K562 (cell line): ENCODE measurements at regions not wholly inside any gene's neighbourhood (a gene's known extent, or its start where the extent isn't known, plus 50 kb on each side); places are given as distances from the start of the nearest gene placed in this dataset.

Experiments used
- ARNT ChIP-seq, 2 experiments: fragments of 450-650 bp; IDR thresholded peaks; 2 replicates each; pipeline ENCODE4 v1.6.1; 2016; ENCODE audit warnings: mild to moderate bottlenecking in 1 of 2
- BCLAF1 ChIP-seq, 2 experiments: fragments of 450-650 bp in 1 of 2; IDR thresholded peaks; 2 replicates each; pipeline ENCODE4 v1.6.1; 2011 to 2017; ENCODE audit warnings: low read depth in 2 of 2, antibody characterized with exemption in 1 of 2, borderline replicate concordance in 1 of 2, low read length in 1 of 2, mild to moderate bottlenecking in 1 of 2, mixed read lengths in 1 of 2; ENCODE audit not compliant: control insufficient read depth in 1 of 2
- BCOR ChIP-seq: fragments of 450-650 bp; IDR thresholded peaks from 2 replicates; pipeline ENCODE4 v1.6.1; 2016
- HOMEZ ChIP-seq: fragments of 250-450 bp; sonication (Bioruptor Pico); IDR thresholded peaks from 2 replicates; pipeline ENCODE4 v1.4.0; 2020; ENCODE audit warnings: mild to moderate bottlenecking, moderate library complexity
- MBD2 ChIP-seq: sonication (generic); IDR thresholded peaks from 2 replicates; pipeline ENCODE4 v1.6.1; 2016; ENCODE audit warnings: low read depth, borderline replicate concordance
- MCM7 ChIP-seq, 2 experiments: fragments of 450-650 bp; IDR thresholded peaks; 2 replicates each; pipeline ENCODE4 v1.6.1; 2016 to 2018
- MIER1 ChIP-seq: fragments of 450-650 bp; IDR thresholded peaks from 2 replicates; pipeline ENCODE4 v1.6.1; 2016; ENCODE audit warnings: antibody characterized with exemption, mild to moderate bottlenecking, low read depth
- NFYB ChIP-seq: IDR thresholded peaks from 2 replicates; pipeline ENCODE4 v1.6.1; 2011; ENCODE audit warnings: mild to moderate bottlenecking, moderate library complexity; ENCODE audit not compliant: insufficient read length; ENCODE audit errors: extremely low read depth
- NKRF ChIP-seq: fragments of 450-650 bp; IDR thresholded peaks from 2 replicates; pipeline ENCODE4 v1.6.1; 2016; ENCODE audit warnings: borderline replicate concordance
- PHB ChIP-seq: fragments of 250-450 bp; sonication (Bioruptor Pico); IDR thresholded peaks from 2 replicates; pipeline ENCODE4 v1.5.0; 2021
- RAD21 ChIP-seq, 2 experiments: fragments of 250-450 bp in 1 of 2; fragments of 450-650 bp in 1 of 2; sonication (Bioruptor Pico) in 1 of 2; formaldehyde crosslinking in 1 of 2; IDR thresholded peaks in 1 of 2; conservative IDR thresholded peaks in 1 of 2; 2 replicates each; pipeline versions ENCODE4 v1.4.0 to v1.8.0; 2020 to 2022; ENCODE audit warnings: mild to moderate bottlenecking in 2 of 2, moderate library complexity in 1 of 2
- XRCC3 ChIP-seq: fragments of 450-650 bp; IDR thresholded peaks from 2 replicates; pipeline ENCODE4 v1.6.1; 2017; ENCODE audit warnings: mild to moderate bottlenecking, moderate library complexity
- YBX1 ChIP-seq: fragments of 450-650 bp; IDR thresholded peaks from 2 replicates; pipeline ENCODE4 v1.7.1; 2016; ENCODE audit warnings: mild to moderate bottlenecking
- ZBED1 ChIP-seq: IDR thresholded peaks from 2 replicates; pipeline ENCODE4 v1.6.1; 2014
- ZBTB1 ChIP-seq: sonication (generic); formaldehyde crosslinking; IDR thresholded peaks from 2 replicates; pipeline ENCODE4 v1.8.1; 2023; ENCODE audit warnings: missing genetic modification reagents, low read depth, mild to moderate bottlenecking, borderline replicate concordance
- ZBTB33 ChIP-seq: sonication (generic); formaldehyde crosslinking; IDR thresholded peaks from 2 replicates; pipeline ENCODE4 v1.8.1; 2023; ENCODE audit warnings: mild to moderate bottlenecking, missing genetic modification reagents
- ZNF280A ChIP-seq: fragments of 450-650 bp; IDR thresholded peaks from 2 replicates; pipeline ENCODE4 v1.6.1; 2018; ENCODE audit warnings: mild to moderate bottlenecking, low read depth; ENCODE audit not compliant: partially characterized antibody
- ZNF583 ChIP-seq: fragments of 250-450 bp; sonication (Bioruptor Pico); IDR thresholded peaks from 2 replicates; pipeline ENCODE4 v1.4.0; 2020
- ZSCAN29 ChIP-seq: fragments of 450-650 bp; IDR thresholded peaks from 2 replicates; pipeline ENCODE4 v1.6.1; 2017

- TF ChIP-seq BCLAF1 (IDR thresholded peaks at IDR 0.05; ENCODE audit: borderline replicate concordance in 1 of 2, control insufficient read depth in 1 of 2, low read depth in 2 of 2, low read length in 1 of 2) (no peak), ZBTB1 (CRISPR knock-in tag) (no peak), ZBTB33 (CRISPR knock-in tag) (peak; percentile 66; the same call in 1 of the 2 replicates), XRCC3 (no peak), ARNT (IDR thresholded peaks at IDR 0.05) (no peak), ZNF280A (no peak), YBX1 (no peak), MCM7 (IDR thresholded peaks at IDR 0.05) (no peak), NKRF (no peak), RAD21 (CRISPR knock-in tag; conservative IDR thresholded peaks at IDR 0.05 in 1 of 2, IDR thresholded peaks at IDR 0.05 in 1 of 2) (no peak), MBD2 (no peak), PHB (CRISPR knock-in tag) (no peak), HOMEZ (CRISPR knock-in tag) (no peak), ZBED1 (no peak), BCOR (no peak), ZNF583 (peak; percentile 76; the same call in 1 of the 2 replicates), NFYB (no peak), ZSCAN29 (no peak), MIER1 (no peak)
Observed at GRCh38 chr7:22664988-22665798, 61.8 kb upstream of the IL6 start (continued).
